Coronary artery (tissue), 2 donors: ENCODE measurements at regions not wholly inside any gene's neighbourhood (a gene's known extent, or its start where the extent isn't known, plus 50 kb on each side); places are given as distances from the start of the nearest gene placed in this dataset.
A peak's percentile ranks its signal among the peaks of the same experiment; 100 is the strongest.
"Not testable (repeated sequence)": the region's sequence is repeated elsewhere in the genome, so short reads cannot be mapped to it uniquely, and the experiment has no call there.

Experiments used
- DNase-seq: peaks from one replicate; pipeline ENCODE4 v3.0.0-alpha.2; 2017; ENCODE audit warnings: low spot score
- H3K27ac ChIP-seq, 2 donors: fragments of 200-600 bp; sonication (generic); one replicate each; pipeline ENCODE4 v1.5.1; 2016 to 2019
- H3K4me3 ChIP-seq: fragments of 200-600 bp; sonication (generic); 2 replicates; pipeline ENCODE4 v1.5.1; 2016; ENCODE audit warnings: mild to moderate bottlenecking, moderate library complexity
- CTCF ChIP-seq: fragments of 200-600 bp; sonication (generic); IDR thresholded peaks from one replicate; pipeline ENCODE4 v1.5.1; 2019; ENCODE audit warnings: antibody characterized with exemption

GRCh38 chrX:85544609-85545008, 165.1 kb upstream of the POF1B start:
- DNase-seq, result no peak
- Histone ChIP-seq H3K27ac (no peak overlapping the region), H3K4me3 (peak overlapping the region; percentile 14)
- no peak for TF ChIP-seq CTCF

GRCh38 chrX:85543866-85544265, 164.4 kb upstream of the POF1B start:
- no peak for DNase-seq
- no peak for TF ChIP-seq CTCF
- Histone ChIP-seq H3K27ac (no peak overlapping the region), H3K4me3 (no peak overlapping the region)

GRCh38 chrX:85529141-85529540, 149.7 kb upstream of the POF1B start:
- not testable (repeated sequence) for H3K27ac ChIP-seq, DNase-seq, H3K4me3 ChIP-seq

- no peak overlapping the region for H3K27ac ChIP-seq
- DNase-seq, result no peak
- no peak for TF ChIP-seq CTCF
- H3K4me3 ChIP-seq, result no peak overlapping the region
Measured at GRCh38 chrX:85517994-85518718, 138.7 kb upstream of the POF1B start.

GRCh38 chrX:85516131-85516530, 136.7 kb upstream of the POF1B start:
- no peak for TF ChIP-seq CTCF
- Histone ChIP-seq H3K4me3 (no peak overlapping the region), H3K27ac (no peak overlapping the region)

GRCh38 chrX:85506871-85507270, 127.4 kb upstream of the POF1B start:
- Histone ChIP-seq H3K4me3 (no peak overlapping the region), H3K27ac (no peak overlapping the region)
- TF ChIP-seq CTCF, result no peak
- DNase-seq, result no peak

More at GRCh38 chrX:85516131-85516530, 136.7 kb upstream of the POF1B start:
- DNase-seq, result no peak

GRCh38 chrX:85505801-85506200, 126.3 kb upstream of the POF1B start:
- Histone ChIP-seq H3K4me3 (no peak overlapping the region), H3K27ac (no peak overlapping the region)
- DNase-seq, result no peak
- no peak for TF ChIP-seq CTCF
